Neural cell (in vitro differentiated cells): ENCODE measurements at regions not wholly inside any gene's neighbourhood (a gene's known extent, or its start where the extent isn't known, plus 50 kb on each side); places are given as distances from the start of the nearest gene placed in this dataset.

ENCODE experiments used
- H2AFZ ChIP-seq: fragments of 200-600, 300-800 bp; sonication (generic), shearing (Covaris generic); 2 replicates; pipeline ENCODE4 v1.6.0; 2014; ENCODE audit warnings: low read depth, mild to moderate bottlenecking, antibody characterized with exemption, low read length, moderate library complexity
- H3F3A ChIP-seq: fragments of 200-600 bp; shearing (Covaris generic); 2 replicates; pipeline ENCODE4 v1.6.1; 2016; ENCODE audit warnings: mild to moderate bottlenecking, moderate library complexity, mixed read lengths, antibody characterized with exemption, low read length; ENCODE audit not compliant: insufficient read depth, poor library complexity, severe bottlenecking
- H3K27ac ChIP-seq: fragments of 200-600, 300-800 bp; sonication (generic), shearing (Covaris generic); 2 replicates; pipeline ENCODE4 v1.5.1; 2014; ENCODE audit warnings: mild to moderate bottlenecking, low read length, moderate library complexity
- H3K27me3 ChIP-seq: fragments of 300-800, 200-600 bp; sonication (generic), shearing (Covaris generic); 2 replicates; pipeline ENCODE4 v1.6.0; 2014; ENCODE audit warnings: mild to moderate bottlenecking, low read depth, low read length, moderate library complexity; ENCODE audit not compliant: insufficient read depth
- H3K36me3 ChIP-seq: fragments of 300-800, 200-600 bp; sonication (generic), shearing (Covaris generic); 2 replicates; pipeline ENCODE4 v1.5.1; 2014; ENCODE audit warnings: mild to moderate bottlenecking, antibody characterized with exemption, low read length, moderate library complexity; ENCODE audit not compliant: insufficient read depth
- H3K4me2 ChIP-seq: fragments of 300-800, 200-600 bp; sonication (generic), shearing (Covaris generic); 2 replicates; pipeline ENCODE4 v1.6.0; 2014; ENCODE audit warnings: mild to moderate bottlenecking, low read length
- H3K4me3 ChIP-seq: fragments of 300-800, 200-600 bp; sonication (generic), shearing (Covaris generic); 2 replicates; pipeline ENCODE4 v1.5.1; 2014; ENCODE audit warnings: mild to moderate bottlenecking, low read length, moderate library complexity
- H3K79me2 ChIP-seq: fragments of 200-600 bp; shearing (Covaris generic); replicated peaks from 2 replicates; pipeline ENCODE4 v1.6.0; 2014; ENCODE audit warnings: mild to moderate bottlenecking, low read length, moderate library complexity; ENCODE audit not compliant: insufficient read depth
- H3K9ac ChIP-seq: fragments of 300-800, 200-600 bp; sonication (generic), shearing (Covaris generic); 2 replicates; pipeline ENCODE4 v1.6.1; 2016; ENCODE audit warnings: mild to moderate bottlenecking, low read length, mixed read lengths
- H3K9me2 ChIP-seq: fragments of 200-600 bp; shearing (Covaris generic); 2 replicates; pipeline ENCODE4 v1.6.1; 2016; ENCODE audit warnings: mild to moderate bottlenecking, low read length, mixed read lengths; ENCODE audit not compliant: insufficient read depth
- H3K9me3 ChIP-seq: fragments of 200-600, 300-800 bp; sonication (generic), shearing (Covaris generic); 2 replicates; pipeline ENCODE4 v1.6.1; 2016; ENCODE audit warnings: mild to moderate bottlenecking, mixed run types, low read length, moderate library complexity, mixed read lengths
- H4K20me1 ChIP-seq: fragments of 200-600 bp; shearing (Covaris generic); 2 replicates; pipeline ENCODE4 v1.6.1; 2016; ENCODE audit warnings: mild to moderate bottlenecking, mixed run types; ENCODE audit not compliant: insufficient read depth
- EP300 ChIP-seq: fragments of 450-650 bp; conservative IDR thresholded peaks from 2 replicates; pipeline ENCODE4 v1.6.1; 2014; ENCODE audit warnings: antibody characterized with exemption, mild to moderate bottlenecking, moderate library complexity; ENCODE audit not compliant: poor library complexity, severe bottlenecking
- EZH2 ChIP-seq: fragments of 200-600, 300-800 bp; shearing (Covaris generic), sonication (generic); IDR thresholded peaks from 2 replicates; pipeline ENCODE4 v1.6.1; 2014; ENCODE audit warnings: antibody characterized with exemption, low read length, borderline replicate concordance, mild to moderate bottlenecking; ENCODE audit not compliant: insufficient read depth, poor library complexity, severe bottlenecking
- MXI1 ChIP-seq: fragments of 450-650 bp; conservative IDR thresholded peaks from 2 replicates; pipeline ENCODE4 v1.6.1; 2014; ENCODE audit warnings: antibody characterized with exemption, mild to moderate bottlenecking; ENCODE audit not compliant: poor library complexity, severe bottlenecking
- POLR2AphosphoS5 ChIP-seq: IDR thresholded peaks from 2 replicates; pipeline ENCODE4 v1.6.1; 2012
- RAD21 ChIP-seq: fragments of 450-650 bp; conservative IDR thresholded peaks from 2 replicates; pipeline ENCODE4 v1.6.1; 2014; ENCODE audit warnings: antibody characterized with exemption, mild to moderate bottlenecking, moderate library complexity
- SMC3 ChIP-seq: fragments of 450-650 bp; conservative IDR thresholded peaks from 2 replicates; pipeline ENCODE4 v1.6.1; 2014; ENCODE audit warnings: antibody characterized with exemption, mild to moderate bottlenecking, moderate library complexity; ENCODE audit not compliant: poor library complexity
- TAF1 ChIP-seq: IDR thresholded peaks from 2 replicates; pipeline ENCODE4 v1.6.1; 2012; ENCODE audit warnings: low read depth
- TF ChIP-seq, protein P1 (sequence below): IDR thresholded peaks from 2 replicates; pipeline ENCODE4 v1.6.1; 2012; ENCODE audit warnings: borderline replicate concordance
- TF ChIP-seq, protein P2 (sequence below): fragments of 450-650 bp; IDR thresholded peaks from 2 replicates; pipeline ENCODE4 v1.5.1; 2014; ENCODE audit warnings: antibody characterized with exemption, mild to moderate bottlenecking, moderate library complexity; ENCODE audit not compliant: poor library complexity, severe bottlenecking

DNA sequence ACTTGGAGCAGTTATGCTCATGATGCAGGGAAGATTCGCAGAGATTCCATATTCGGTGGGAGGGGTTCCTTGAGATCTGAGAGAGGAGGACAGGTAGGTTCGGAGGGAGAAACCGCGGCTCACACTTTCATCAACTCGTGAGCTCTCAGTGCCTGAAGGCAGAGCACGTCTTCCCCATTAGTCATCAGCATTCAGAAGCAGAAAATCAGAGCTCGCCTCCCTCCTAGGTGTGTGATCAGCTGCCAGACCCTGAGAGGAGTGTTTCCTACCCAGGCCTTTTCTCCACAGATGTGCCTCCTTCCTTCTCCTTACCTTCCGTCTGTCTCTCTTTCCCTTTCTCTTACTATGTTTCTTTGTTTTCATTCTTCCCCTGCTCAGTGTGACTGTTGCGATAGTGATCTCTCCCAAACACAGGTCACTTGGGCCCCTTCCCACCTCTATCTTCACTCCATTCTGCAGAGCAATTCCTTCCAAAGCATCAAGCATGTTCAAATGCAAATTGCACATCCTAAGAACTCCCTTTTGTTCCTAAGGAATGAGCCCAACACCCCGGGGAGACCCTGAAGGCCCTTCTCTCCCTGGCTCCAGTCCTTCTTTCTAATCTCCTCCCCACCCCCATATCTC is 389.5 kb downstream of the UQCRFS1 start:
- no peaks in the 10 kb centered on the region for H3F3A ChIP-seq
- no peak overlapping the region for H3K27ac ChIP-seq
- no peak overlapping the region for H3K4me3 ChIP-seq
- TF ChIP-seq SMC3 (no peak), RAD21 (no peak), POLR2AphosphoS5 (no peak), TAF1 (no peak), EZH2 (no peak), EP300 (no peak), MXI1 (no peak)
- TF ChIP-seq, protein P1, sequence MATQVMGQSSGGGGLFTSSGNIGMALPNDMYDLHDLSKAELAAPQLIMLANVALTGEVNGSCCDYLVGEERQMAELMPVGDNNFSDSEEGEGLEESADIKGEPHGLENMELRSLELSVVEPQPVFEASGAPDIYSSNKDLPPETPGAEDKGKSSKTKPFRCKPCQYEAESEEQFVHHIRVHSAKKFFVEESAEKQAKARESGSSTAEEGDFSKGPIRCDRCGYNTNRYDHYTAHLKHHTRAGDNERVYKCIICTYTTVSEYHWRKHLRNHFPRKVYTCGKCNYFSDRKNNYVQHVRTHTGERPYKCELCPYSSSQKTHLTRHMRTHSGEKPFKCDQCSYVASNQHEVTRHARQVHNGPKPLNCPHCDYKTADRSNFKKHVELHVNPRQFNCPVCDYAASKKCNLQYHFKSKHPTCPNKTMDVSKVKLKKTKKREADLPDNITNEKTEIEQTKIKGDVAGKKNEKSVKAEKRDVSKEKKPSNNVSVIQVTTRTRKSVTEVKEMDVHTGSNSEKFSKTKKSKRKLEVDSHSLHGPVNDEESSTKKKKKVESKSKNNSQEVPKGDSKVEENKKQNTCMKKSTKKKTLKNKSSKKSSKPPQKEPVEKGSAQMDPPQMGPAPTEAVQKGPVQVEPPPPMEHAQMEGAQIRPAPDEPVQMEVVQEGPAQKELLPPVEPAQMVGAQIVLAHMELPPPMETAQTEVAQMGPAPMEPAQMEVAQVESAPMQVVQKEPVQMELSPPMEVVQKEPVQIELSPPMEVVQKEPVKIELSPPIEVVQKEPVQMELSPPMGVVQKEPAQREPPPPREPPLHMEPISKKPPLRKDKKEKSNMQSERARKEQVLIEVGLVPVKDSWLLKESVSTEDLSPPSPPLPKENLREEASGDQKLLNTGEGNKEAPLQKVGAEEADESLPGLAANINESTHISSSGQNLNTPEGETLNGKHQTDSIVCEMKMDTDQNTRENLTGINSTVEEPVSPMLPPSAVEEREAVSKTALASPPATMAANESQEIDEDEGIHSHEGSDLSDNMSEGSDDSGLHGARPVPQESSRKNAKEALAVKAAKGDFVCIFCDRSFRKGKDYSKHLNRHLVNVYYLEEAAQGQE = no peak
- TF ChIP-seq, protein P2, sequence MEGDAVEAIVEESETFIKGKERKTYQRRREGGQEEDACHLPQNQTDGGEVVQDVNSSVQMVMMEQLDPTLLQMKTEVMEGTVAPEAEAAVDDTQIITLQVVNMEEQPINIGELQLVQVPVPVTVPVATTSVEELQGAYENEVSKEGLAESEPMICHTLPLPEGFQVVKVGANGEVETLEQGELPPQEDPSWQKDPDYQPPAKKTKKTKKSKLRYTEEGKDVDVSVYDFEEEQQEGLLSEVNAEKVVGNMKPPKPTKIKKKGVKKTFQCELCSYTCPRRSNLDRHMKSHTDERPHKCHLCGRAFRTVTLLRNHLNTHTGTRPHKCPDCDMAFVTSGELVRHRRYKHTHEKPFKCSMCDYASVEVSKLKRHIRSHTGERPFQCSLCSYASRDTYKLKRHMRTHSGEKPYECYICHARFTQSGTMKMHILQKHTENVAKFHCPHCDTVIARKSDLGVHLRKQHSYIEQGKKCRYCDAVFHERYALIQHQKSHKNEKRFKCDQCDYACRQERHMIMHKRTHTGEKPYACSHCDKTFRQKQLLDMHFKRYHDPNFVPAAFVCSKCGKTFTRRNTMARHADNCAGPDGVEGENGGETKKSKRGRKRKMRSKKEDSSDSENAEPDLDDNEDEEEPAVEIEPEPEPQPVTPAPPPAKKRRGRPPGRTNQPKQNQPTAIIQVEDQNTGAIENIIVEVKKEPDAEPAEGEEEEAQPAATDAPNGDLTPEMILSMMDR = no peak
- no peaks in the 10 kb centered on the region for H3K9me2 ChIP-seq
- no peak overlapping the region for H3K4me2 ChIP-seq
- H3K79me2 ChIP-seq = no peaks in the 10 kb centered on the region
- no peaks in the 10 kb centered on the region for H3K36me3 ChIP-seq
- H2AFZ ChIP-seq = no peak overlapping the region
- H3K9ac ChIP-seq = no peak overlapping the region
- no peaks in the 10 kb centered on the region for H3K9me3 ChIP-seq
- H3K27me3 ChIP-seq = no peaks in the 10 kb centered on the region
- no peaks in the 10 kb centered on the region for H4K20me1 ChIP-seq

DNA sequence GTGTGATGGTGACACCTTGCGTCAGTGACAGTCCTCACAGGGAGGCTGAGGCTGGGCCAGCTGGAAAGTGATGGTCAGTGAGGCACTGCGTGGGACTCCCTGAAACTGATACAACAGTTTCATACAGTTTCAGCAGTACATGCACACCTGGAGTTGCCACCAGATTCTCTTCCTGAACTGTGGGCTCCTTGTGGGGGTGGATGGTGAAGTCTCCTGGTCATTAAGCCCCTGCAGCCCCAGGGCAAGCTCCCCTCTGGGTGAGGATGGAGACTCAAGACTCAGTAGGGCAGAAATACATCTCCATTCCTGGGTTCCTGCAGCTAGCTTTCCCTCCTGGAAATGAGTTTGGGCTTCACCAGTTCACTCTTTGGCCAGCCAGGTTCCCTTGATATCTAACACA is 392.7 kb downstream of the UQCRFS1 start:
- no peaks in the 10 kb centered on the region for H3K36me3 ChIP-seq
- H3K4me2 ChIP-seq = no peak overlapping the region
- H3K4me3 ChIP-seq = no peak overlapping the region
- H3K9me3 ChIP-seq = no peaks in the 10 kb centered on the region
- H3K9ac ChIP-seq = no peak overlapping the region
- no peaks in the 10 kb centered on the region for H4K20me1 ChIP-seq
- no peak for TF ChIP-seq EZH2
- no peak for TF ChIP-seq MXI1
- TF ChIP-seq SMC3 = no peak
- TF ChIP-seq, protein P1 = no peak
- TF ChIP-seq EP300 = no peak
- no peak for TF ChIP-seq POLR2AphosphoS5
- TF ChIP-seq, protein P2 = no peak
- no peak for TF ChIP-seq RAD21
- TF ChIP-seq TAF1 = no peak
- no peak overlapping the region for H2AFZ ChIP-seq
- H3F3A ChIP-seq = no peaks in the 10 kb centered on the region
- no peak overlapping the region for H3K27ac ChIP-seq
- no peaks in the 10 kb centered on the region for H3K27me3 ChIP-seq
- no peaks in the 10 kb centered on the region for H3K79me2 ChIP-seq
- no peaks in the 10 kb centered on the region for H3K9me2 ChIP-seq
